ENCODE measurements at regions not wholly inside any gene's neighbourhood (a gene's known extent, or its start where the extent isn't known, plus 50 kb on each side); places are given as distances from the start of the nearest gene placed in this dataset.
A peak's percentile ranks its signal among the peaks of the same experiment; 100 is the strongest.
"Not testable (repeated sequence)": the region's sequence is repeated elsewhere in the genome, so short reads cannot be mapped to it uniquely, and the experiment has no call there.

DNA sequence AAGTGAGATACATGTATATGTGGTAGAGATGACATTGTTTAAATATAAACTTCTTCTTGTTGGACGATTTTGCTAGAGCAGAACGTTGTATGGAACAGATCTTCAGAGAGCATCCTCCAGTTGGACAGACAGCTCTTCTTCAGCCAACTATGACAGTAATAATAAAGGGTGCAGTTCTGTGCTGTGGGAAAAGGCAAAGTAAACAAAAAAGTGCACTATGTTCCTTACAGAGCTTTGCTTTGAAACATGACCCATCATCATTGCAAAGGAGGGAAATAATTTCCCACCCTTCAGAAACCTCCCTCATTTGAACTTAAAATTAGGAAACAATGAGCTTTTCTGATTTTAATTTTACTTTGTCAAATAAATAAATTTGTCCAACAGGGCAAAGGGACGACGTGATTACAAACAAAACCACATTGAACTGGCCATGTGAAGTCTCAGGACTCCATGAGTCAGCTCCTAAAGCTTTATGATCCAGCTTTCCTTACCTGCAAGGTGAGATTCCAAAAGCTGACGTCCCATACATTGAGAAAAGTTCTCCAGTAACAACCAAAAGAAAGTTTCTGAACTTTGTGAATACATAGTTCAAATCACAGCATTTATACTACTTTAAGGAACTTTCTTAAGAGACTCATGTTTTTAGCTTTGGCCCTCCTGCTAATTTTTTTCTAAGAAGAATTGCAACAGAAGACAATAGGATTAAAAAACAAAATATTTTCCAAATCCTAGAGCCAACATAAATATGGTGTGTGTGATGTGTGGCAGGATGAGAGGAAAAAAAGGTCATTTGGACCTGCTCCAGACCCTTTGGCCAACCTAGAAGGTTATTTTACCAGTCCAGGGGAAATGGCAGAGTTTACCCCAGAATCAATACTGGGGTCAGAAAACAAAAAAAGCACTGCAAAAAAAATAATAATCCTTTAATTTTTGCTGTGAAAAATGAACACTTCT, 565.4 kb upstream of the NRP1 start:
- no peak for DNase-seq (ENCODE audit: low read depth in 2 of 2)

DNA sequence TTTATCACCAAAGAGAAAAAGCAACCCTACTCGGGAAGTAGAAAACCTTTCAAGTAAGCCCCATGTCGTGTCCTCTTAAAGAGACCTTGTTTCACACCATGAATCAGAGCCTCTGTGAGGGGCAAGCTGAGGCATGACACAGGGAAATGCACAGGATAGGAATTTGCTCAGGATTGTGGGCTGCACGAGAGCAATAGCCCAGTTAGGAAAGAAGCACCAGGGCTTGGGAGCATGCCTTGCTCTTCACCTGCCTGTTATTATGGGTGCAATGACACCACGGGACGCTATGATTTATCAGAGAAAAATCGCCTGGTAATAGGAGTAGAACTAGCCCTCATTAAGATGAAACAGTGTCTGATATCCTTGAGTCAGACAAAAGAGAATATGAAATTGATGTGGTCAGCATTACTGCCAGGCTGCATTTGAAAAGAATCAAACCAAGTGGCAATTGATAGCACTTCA, 562.9 kb upstream of the NRP1 start:
- DNase-seq (ENCODE audit: low read depth in 2 of 2), result no peak

DNA sequence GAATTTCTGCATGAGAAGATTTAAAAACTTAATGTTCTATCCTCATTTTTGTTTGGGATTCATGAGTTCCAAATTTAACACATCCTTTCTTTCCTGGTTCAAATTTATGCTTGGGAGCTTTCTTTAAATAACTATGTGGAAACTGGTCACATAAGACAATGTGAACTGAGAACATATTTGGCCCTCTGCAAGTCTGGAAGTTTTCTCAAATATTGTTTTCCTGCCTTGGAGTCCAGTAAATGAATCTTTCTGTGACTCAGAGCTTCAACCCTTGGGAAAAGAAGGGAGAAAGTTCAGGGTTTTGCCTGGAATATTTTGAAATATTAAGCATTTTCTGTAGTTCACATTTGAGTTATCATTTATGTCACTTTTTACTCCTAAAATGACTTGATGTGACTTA, 559.0 kb upstream of the NRP1 start:
- DNase-seq (ENCODE audit: low read depth in 2 of 2), result no peak

DNA sequence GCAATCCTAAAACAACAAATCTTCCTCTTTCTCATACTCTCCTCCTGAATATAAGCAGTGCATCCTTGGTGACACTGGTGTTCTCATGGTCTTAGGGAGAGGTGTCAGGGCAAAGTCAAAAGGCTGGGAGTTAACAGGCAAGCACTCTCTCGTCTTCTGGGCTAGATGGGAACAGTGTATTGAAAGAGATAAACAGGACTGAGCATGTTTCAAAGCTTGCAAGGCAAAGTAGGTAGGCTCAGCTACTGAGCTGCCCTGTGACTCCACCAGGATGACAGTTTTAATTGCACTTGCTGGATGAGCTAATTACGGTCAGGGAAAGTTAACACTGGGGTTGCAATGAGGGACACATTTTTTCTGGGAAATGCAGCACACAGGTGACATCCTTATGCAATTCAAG, 554.9 kb upstream of the NRP1 start:
- DNase-seq (ENCODE audit: low read depth in 2 of 2), result no peak

DNA sequence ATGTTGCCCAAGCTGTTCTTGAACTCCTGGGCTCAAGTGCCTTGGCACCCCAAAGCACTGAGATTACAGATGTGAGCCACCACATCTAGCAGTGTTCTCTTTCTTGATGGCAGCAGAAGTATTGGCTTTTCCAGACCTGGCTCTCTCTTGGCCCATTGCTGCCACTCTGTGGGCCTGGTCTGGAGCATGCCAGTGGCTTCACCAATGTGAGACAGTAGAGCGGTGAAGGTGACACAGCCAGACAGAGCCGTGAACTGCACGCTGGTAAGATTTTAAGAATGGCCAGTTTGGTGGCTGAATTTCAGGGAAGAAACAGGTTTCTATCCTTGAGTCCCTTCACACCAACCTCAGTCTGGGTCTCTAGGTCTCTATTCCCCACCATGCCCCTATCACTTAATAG, 552.7 kb upstream of the NRP1 start:
- no peak for DNase-seq (ENCODE audit: low read depth in 2 of 2)

DNA sequence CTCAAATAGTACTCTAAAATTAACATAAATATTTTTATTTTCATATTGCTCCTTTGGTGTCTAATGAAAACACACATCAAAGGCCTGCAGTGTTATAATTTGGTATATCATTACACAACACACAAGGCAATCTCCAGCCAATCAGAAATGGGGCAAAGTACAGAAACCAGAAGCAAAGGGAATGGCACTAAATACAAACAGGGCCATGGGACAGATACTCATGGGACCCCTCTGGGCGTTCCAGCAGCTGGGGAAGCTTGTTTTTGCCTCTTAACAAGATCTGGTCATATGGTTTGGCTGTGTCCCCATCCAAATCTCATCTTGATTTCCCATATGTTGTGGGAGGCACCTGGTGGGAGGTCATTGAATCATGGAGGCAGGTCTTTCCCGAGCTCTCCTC, 551.8 kb upstream of the NRP1 start:
- DNase-seq (ENCODE audit: low read depth in 2 of 2), result no peak

DNA sequence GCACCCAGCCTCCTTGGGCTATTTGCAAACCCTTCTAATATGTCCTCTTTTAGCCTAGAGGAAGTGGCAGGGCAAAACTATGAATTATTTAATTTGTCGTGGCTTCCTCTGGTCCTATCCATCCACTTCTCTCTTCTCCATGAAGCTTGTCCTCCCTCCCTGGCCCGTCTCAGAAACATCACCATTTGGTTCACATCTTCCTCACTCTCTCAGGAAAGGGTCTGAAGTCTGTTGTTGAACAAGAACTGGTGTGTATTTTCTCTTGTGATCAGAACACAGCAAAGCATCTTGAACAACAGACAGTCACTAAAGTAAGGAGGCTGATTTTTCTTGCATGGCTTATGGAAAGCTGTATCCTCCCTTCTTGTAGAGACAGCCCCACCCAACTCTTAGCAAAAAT, 550.1 kb upstream of the NRP1 start:
- DNase-seq (ENCODE audit: low read depth in 2 of 2), result no peak

DNA sequence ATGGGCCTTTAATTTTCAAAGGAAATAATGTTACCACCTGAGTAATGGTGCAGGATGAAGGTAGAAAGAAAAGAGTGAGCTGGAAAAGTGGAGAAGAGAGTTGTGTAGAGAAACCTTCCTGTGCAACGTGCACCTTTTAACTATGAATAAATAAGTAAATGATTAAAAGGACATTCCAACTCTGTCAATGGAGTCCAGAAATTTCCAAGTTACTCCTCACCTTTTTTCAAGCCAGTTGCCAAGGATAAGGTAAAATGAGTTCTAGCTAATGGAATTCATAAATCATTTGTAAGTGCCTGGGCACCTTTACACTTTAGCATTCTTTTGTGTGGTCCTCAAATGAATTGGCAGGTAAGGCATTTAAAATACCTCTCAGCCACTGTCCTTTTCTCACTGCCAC, 549.4 kb upstream of the NRP1 start:
- no peak for DNase-seq (ENCODE audit: low read depth in 2 of 2)

DNA sequence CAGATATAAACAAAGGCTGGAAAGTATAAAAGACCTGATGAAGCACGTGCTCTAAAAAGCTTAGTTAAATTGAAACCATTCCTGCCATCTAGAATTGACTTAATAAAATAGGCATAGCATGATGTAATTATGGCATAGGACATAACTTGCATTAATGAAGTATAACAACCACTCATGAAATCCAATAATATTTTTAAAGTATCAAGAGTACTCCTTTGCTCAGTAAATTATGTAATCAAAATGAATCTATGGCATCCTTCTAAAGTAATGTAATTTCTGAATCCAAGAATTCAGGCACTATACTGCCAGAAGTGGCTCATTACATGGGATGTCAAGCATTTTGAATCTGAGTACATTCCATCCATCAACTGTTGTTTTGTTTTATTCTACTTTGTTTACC, 548.5 kb upstream of the NRP1 start:
- no peak for DNase-seq (ENCODE audit: low read depth in 2 of 2)

DNA sequence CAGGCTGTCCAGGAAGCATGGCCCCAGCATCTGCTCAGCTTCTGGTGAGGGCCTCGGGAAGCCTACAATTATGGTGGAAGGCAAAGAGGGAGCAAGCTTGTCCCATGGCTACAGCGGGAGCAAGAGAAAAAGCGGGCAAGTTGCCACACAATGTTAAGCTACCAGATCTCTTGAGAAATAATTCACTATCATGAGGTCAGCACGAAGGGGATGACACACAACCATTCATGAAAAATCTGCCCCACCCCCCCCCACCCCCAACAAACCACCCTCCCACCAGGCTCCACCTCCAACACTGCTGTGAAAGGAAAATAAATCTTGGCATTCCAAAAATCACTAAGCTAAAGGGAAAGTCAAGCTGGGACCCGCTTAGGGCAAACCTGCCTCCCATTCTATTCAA, 545.8 kb upstream of the NRP1 start:
- no peak for DNase-seq (ENCODE audit: low read depth in 2 of 2)

DNA sequence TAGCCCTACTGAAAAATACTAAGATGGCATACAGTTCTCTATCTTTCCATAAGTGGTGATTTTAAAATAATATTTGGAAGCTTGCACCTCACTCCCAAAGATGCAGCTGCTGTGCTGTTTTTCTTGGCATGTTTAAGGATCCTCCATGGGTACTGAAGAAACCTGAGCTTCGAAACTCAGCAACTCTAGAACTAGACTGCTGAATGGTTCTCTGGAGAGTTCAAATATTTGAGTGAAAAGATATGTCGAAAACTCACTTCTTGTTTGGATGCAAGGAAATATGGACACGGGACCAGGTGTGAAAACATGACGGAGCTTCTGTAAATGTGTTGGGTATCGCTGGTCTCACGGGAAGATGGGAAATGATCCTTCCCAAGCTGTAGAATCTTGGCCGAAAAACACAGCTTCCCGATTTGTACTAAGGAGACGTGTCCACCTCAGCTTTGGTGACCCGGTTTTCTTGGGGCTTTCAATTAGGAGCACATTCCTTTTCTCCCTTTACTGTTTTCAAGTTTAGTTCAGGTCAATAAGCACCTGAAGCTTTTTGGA, 543.8 kb upstream of the NRP1 start:
- no peak for DNase-seq (ENCODE audit: low read depth in 2 of 2)

DNA sequence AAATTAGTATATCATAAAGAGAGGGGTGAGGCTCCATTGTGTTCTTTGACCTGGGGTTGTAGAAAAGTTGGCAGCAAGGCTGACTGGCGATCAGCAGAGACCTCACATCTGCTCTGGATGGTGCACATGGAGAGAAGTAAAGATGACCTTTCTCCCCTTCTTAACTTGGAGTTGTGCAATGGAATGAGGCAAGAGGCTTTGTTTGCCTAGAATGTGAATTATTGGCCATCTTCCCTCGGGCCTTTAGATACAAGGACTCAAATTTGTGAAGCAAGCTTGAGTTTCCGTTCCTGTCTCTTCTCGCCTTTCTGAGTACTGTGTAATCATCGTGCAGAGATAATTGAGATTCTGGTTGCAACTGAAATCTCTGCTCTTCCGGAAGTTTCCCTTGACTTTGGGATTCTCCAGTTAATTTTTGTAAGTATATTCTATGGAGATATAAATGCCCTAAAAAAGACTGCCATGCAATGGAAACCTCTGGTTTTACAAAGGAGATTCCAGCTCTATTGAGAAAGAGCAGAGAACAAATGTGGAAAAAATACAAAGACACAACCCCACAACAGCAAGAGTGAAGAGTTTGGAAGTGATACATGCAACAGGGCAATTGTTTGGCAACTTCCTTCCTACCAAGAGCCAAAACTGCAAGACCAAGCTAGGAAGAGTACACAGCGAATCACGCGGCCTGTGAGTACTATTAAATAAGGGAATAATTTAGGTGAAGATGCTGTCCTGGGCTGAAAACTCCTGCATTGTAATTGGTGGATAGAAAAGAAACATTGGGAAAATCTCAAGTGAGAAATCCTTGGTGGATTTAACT, 542.3 kb upstream of the NRP1 start:
- DNase-seq (ENCODE audit: low read depth in 2 of 2), result no peak

DNA sequence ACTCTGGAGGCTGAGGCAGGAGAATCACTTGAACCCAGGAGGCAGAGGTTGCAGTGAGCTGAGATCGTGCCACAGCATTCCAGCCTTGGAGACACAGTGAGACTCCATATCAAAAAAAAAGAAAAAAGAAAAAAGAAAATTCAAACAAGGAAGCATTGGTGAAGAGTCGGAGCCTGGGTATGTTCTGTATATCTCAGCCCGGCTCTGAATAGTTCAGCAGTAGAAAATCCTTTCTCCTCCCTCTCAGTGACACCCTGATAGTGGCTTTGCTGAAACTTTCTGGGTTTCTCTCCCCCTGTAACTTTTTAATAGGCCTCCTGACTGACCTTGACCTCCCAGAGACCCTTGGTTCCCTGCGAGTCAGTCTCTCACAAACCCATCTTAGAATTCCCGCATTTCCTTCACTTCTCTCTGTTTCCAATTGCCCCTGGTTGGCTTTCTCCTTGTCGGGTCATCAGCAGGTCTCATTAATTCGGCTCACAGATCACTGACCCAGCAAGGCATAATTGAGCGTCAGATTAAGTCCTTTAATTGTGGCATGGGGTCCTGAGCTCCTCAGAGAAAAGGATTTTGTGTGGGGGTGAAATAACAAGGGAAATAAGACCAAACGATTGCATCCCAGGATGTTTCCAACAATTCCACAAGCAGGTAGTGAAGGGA, 541.6 kb upstream of the NRP1 start:
- no peak for DNase-seq (ENCODE audit: low read depth in 2 of 2)

DNA sequence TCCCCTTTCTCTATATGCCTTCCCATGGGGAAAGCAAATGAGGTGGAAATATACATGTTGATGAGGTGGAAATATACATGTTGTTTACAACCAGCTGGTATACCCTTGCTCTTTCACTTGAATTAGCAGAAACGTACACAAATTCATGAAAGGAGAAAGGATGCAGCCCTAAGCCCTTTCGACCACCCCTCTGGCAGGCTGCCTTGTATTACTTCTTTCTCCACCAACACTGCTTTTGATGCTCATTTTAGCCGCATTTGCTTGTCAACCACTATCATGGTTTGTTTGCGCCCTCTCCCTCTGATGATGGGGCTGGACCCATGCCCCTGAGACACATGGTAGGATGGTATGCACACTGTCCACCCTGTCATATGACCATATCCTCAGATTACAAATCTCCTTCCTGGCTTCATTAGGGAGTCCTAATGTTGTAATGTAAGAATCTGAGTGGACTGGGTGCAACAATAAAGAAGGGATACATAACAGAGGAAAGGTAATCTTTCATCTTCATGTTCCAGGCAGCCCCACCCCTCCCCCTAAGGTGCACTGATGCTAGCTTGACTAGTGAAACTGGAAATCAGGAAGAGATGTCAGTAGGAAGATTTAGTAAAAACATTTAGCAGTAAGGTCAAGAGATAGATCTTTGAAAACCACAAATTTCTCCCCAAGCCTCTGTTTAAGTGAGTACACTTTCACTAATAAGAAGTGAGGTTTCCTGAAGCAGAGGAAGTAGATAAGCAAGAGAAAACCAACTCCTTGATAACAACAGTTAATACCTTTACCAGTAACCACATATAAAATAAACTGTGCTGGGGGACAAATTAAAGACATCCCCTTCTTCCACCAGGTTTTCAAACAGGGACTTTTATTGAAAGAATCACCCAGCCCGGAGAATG, 536.8 kb upstream of the NRP1 start:
- no peak for DNase-seq (ENCODE audit: low read depth in 2 of 2)

DNA sequence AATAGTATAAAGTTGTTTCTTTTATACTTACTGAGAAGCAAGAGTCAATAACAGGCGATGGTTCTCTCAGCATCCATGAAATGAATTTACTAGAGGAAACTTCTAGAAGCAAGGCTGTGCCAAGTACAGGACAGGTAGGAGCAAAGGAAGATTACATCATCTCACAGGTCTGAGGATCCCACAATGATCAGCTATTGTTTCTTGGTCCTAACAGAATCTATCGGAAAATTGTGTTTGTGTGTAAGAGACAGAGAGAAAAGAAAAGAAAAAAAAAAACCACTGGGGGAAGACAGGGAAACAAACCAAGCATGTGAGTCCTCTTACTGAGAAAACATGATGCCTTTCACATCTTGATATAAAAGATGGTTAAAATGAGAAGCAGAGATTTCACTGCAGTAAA, 535.0 kb upstream of the NRP1 start:
- DNase-seq (ENCODE audit: low read depth in 2 of 2), result no peak

DNA sequence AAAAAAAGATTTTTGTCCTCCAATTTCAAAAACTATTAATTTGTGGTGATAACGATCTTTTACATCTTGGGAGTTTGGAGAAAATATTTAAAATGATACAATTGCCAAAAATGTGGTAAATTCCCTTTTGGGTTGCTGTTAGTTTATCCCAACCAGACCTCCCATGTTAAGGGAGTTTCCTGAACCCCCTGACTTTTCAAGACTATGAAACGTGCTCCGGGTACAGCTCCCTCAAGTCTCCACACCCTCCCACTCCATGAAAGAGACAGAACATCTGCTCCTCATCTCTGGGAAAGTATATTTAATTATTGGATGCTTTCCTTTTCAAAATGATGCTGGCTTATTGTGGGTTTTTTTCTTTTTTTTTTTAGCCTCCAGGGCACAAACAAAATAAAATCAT, 534.6 kb upstream of the NRP1 start:
- DNase-seq (ENCODE audit: low read depth in 2 of 2), result peak; percentile 24 to 35

DNA sequence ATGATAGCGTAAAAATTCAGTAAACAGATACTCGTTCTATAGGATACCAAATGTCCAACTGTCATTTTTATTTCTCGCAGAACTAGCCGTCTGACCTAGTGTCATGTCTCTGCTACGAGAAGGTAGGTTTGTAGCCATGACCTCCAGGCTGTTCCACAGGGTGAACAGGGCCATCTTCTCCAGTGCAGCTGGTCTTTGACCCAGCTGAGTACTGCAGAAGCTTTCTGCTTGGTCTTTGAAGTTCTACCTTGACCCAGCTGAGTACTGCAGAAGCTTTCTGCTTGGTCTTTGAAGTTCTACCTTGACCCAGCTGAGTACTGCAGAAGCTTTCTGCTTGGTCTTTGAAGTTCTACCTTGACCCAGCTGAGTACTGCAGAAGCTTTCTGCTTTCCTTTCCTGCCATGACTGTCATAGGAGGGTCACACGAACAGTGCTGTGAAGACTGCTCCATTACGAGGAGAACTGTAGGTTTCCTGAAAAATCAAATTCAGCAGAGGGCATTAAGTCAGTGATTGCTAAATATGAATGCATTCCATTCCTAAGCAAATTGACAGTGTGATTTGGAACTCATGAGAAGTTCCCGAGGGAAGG, 532.8 kb upstream of the NRP1 start:
- DNase-seq (ENCODE audit: low read depth in 2 of 2), result not testable (repeated sequence)

DNA sequence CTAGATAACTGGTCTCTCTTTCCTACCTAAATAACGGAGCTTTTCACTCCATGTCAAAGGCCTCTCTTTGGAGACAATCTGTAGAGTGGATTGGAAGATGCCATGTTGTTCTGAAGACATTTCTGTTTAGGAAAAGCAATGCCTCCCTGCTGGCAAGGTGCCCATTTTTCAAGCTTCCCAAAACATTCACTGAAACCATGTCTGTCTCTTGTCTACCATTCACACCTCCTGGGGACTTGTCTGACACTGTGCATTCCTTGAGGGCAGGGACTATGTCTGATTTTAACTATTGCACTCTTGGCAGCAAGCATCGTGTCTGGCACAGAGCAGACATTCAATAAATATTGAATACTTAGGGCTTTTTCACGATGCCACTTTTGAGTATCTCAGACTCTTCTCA, 528.9 kb upstream of the NRP1 start:
- DNase-seq (ENCODE audit: low read depth in 2 of 2), result no peak

DNA sequence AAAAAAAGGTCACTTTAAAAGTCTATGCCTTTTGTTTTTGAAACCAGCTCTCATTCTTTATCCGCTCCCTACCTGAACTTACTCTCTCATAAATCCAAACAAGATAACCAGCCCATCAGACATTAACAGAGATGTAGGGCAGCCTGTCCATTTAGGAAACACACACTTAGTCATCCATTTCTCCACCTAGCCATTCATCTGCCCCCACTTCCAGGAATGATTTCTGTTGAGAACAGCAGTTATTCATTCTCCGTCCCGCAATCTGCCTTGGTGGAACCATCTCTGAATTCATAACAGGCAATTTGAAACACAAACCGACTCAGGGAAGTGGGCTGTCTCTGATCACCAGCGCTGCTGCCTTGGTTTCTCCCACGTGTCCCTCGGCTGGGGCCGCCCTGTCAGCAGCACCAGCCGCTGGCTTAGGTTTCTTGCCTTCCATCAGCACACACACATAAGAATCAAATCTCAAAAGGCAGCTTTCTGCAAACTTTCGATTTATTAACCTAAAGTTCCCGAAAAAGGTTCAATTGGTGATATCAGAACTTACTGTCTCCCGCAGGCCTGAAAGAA, 528.2 kb upstream of the NRP1 start:
- no peak for DNase-seq (ENCODE audit: low read depth in 2 of 2)

DNA sequence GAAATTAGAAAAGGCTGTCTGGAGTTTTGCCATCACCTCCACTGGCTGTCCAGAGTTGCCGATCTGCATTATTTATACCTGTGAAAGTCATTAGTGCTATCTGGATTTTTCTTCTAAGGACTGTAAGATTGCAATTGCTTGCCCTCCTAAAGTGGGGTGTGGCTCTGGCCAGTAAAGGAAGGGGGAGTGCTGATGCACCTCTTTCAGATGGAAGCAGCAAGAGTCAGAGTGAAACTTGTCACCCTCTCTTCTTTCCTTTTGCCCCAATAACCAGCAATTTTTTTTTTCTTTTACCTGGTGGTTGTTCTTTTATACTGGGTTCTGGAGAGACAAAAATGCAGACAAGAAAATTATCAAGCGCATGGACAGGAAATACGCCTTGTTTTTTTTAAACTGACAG, 527.4 kb upstream of the NRP1 start:
- no peak for DNase-seq (ENCODE audit: low read depth in 2 of 2)

Data from fibroblast of skin of left biceps (primary cell).